HepG2 (cell line): ENCODE measurements at regions not wholly inside any gene's neighbourhood (a gene's known extent, or its start where the extent isn't known, plus 50 kb on each side); places are given as distances from the start of the nearest gene placed in this dataset.

Experiments used
- ATF7 ChIP-seq, 2 experiments: fragments of 450-650 bp in 1 of 2; sonication (generic) in 1 of 2; formaldehyde crosslinking in 1 of 2; IDR thresholded peaks; 2 replicates each; pipeline versions ENCODE4 v1.4.0 to v1.6.1; 2016 to 2020; ENCODE audit warnings: antibody characterized with exemption in 1 of 2, mild to moderate bottlenecking in 1 of 2, missing genetic modification reagents in 1 of 2
- FOSL2 ChIP-seq: sonication (generic); formaldehyde crosslinking; IDR thresholded peaks from 2 replicates; pipeline ENCODE4 v1.4.0; 2020; ENCODE audit warnings: missing genetic modification reagents
- FOXA3 ChIP-seq: IDR thresholded peaks from 2 replicates; pipeline ENCODE4 v1.6.1; 2016; ENCODE audit warnings: missing genetic modification reagents, missing compliant biosample characterization
- HDAC6 ChIP-seq: fragments of 200-600 bp; sonication (generic); IDR thresholded peaks from 2 replicates; pipeline ENCODE4 v1.7.0; 2017; ENCODE audit warnings: mild to moderate bottlenecking, antibody characterized with exemption, low read length, low read depth
- IRF2 ChIP-seq: IDR thresholded peaks from 2 replicates; pipeline ENCODE4 v1.6.1; 2018; ENCODE audit warnings: missing genetic modification reagents, missing compliant biosample characterization
- NFYC ChIP-seq: IDR thresholded peaks from 2 replicates; pipeline ENCODE4 v1.6.1; 2016; ENCODE audit warnings: missing genetic modification reagents, missing compliant biosample characterization
- NONO ChIP-seq, 2 experiments: fragments of 450-650 bp in 1 of 2; sonication (generic) in 1 of 2; formaldehyde crosslinking in 1 of 2; IDR thresholded peaks in 1 of 2; conservative IDR thresholded peaks in 1 of 2; 2 replicates each; pipeline versions ENCODE4 v1.6.1 to v1.8.0; 2017 to 2022; ENCODE audit warnings: mild to moderate bottlenecking in 1 of 2, missing genetic modification reagents in 1 of 2, moderate library complexity in 1 of 2
- RBM39 ChIP-seq: fragments of 200-400 bp; formaldehyde crosslinking; IDR thresholded peaks from one replicate; pipeline ENCODE4 v1.6.1; 2018; ENCODE audit warnings: antibody characterized with exemption, mild to moderate bottlenecking, low read depth, low read length; ENCODE audit not compliant: poor library complexity, severe bottlenecking
- TBX3 ChIP-seq: fragments of 450-650 bp; IDR thresholded peaks from 2 replicates; pipeline ENCODE4 v1.6.1; 2017; ENCODE audit warnings: antibody characterized with exemption, mild to moderate bottlenecking, inconsistent platforms, borderline replicate concordance
- ZC3H4 ChIP-seq: sonication (generic); formaldehyde crosslinking; IDR thresholded peaks from 2 replicates; pipeline ENCODE4 v1.4.0; 2020; ENCODE audit warnings: missing genetic modification reagents, borderline replicate concordance
- ZFP1 ChIP-seq: IDR thresholded peaks from 2 replicates; pipeline ENCODE4 v1.6.1; 2016
- ZFYVE20 ChIP-seq: sonication (generic); formaldehyde crosslinking; IDR thresholded peaks from 2 replicates; pipeline ENCODE4 v1.8.0; 2023; ENCODE audit warnings: low read depth, mild to moderate bottlenecking, moderate library complexity, missing genetic modification reagents, borderline replicate concordance
- ZMYM3 ChIP-seq: sonication (generic); formaldehyde crosslinking; IDR thresholded peaks from 2 replicates; pipeline ENCODE4 v1.5.1; 2020; ENCODE audit warnings: mild to moderate bottlenecking, missing genetic modification reagents
- ZNF180 ChIP-seq: sonication (generic); formaldehyde crosslinking; IDR thresholded peaks from 2 replicates; pipeline ENCODE4 v1.4.0; 2020; ENCODE audit warnings: low read depth, missing genetic modification reagents, borderline replicate concordance
- ZNF230 ChIP-seq: sonication (generic); formaldehyde crosslinking; IDR thresholded peaks from 2 replicates; pipeline ENCODE4 v1.4.0; 2020; ENCODE audit warnings: mild to moderate bottlenecking, missing genetic modification reagents
- ZNF564 ChIP-seq: sonication (generic); formaldehyde crosslinking; IDR thresholded peaks from 2 replicates; pipeline ENCODE4 v1.8.1; 2023; ENCODE audit warnings: mild to moderate bottlenecking, missing genetic modification reagents
- ZNF605 ChIP-seq: sonication (generic); formaldehyde crosslinking; IDR thresholded peaks from 2 replicates; pipeline ENCODE4 v1.8.0; 2022; ENCODE audit warnings: mild to moderate bottlenecking, missing genetic modification reagents
- ZNF691 ChIP-seq: sonication (generic); formaldehyde crosslinking; IDR thresholded peaks from 2 replicates; pipeline ENCODE4 v1.4.0; 2020; ENCODE audit warnings: missing genetic modification reagents, low read depth, mild to moderate bottlenecking, borderline replicate concordance
- ZNF766 ChIP-seq: sonication (generic); formaldehyde crosslinking; IDR thresholded peaks from 2 replicates; pipeline ENCODE4 v1.5.0; 2020; ENCODE audit warnings: missing genetic modification reagents, borderline replicate concordance
- ZNF776 ChIP-seq: sonication (generic); formaldehyde crosslinking; IDR thresholded peaks from 2 replicates; pipeline ENCODE4 v1.4.0; 2020; ENCODE audit warnings: mild to moderate bottlenecking, missing genetic modification reagents
- TF ChIP-seq, protein P1 (sequence below): sonication (generic); formaldehyde crosslinking; IDR thresholded peaks from 2 replicates; pipeline ENCODE4 v1.4.0; 2020; ENCODE audit warnings: missing genetic modification reagents
- TF ChIP-seq, protein P2 (sequence below): sonication (generic); formaldehyde crosslinking; IDR thresholded peaks from 2 replicates; pipeline ENCODE4 v1.8.0; 2022; ENCODE audit warnings: low read depth, missing genetic modification reagents
- TF ChIP-seq, protein P3 (sequence below): IDR thresholded peaks from 2 replicates; pipeline ENCODE4 v1.6.1; 2012; ENCODE audit warnings: inconsistent platforms

DNA sequence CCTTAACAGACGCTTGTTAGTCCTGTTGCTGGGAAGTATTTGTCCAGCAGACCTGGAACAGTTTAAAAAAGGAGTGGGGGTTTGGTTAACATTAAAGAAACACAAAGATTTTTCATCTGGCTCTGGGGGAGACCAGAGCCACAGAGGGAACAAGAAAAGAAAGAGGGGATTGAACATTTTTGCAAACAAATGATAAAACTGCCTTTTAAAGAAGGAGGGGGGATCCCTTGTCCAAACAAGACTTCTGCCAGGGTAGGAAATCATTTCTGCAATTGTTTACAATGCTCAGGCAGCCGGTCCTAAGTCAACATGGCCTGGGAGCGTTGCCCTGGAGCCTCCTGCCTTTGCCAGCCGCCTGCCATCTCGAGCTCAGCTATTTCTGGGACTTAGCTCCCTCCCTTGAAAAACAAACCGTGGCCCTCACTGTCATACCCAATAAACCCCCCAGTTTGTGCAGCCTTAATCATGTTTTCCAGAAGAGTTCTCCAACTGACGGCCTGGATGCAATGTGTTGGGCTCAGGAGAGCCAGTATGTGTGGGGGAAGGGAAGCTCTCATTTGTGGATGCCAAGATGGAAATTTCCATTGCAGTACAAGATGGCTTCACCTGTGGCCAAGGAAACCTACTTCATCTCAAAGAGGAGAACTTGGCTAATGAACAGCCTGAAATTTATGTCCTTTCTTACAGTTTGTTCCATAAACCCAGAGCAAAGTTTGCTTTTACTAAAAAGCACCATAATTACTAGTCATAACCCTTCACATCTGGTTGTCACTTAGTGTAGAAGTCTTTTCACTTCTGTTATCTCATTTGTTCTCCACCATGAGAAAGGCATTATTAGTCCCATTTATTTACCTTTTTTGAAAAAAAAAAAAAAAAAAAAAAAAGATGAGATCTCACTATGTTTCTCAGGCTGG lies 75.9 kb upstream of the RNU6-1 start (continued):
- TF ChIP-seq ZNF766 (CRISPR knock-in tag) (peak; percentile 54; the same call in 1 of the 2 replicates), ZNF691 (CRISPR knock-in tag) (no peak), RBM39 (no peak), ZNF776 (CRISPR knock-in tag) (no peak), FOXA3 (CRISPR knock-in tag) (peak; percentile 100), ZNF564 (CRISPR knock-in tag) (peak; percentile 66), ATF7 (IDR thresholded peaks at IDR 0.05) (no peak), ATF7 (CRISPR knock-in tag; IDR thresholded peaks at IDR 0.05) (no peak), ZNF230 (no peak), TBX3 (peak; percentile 45; the same call in 1 of the 2 replicates), ZFP1 (CRISPR knock-in tag) (no peak; the same call in 1 of the 2 replicates), NFYC (CRISPR knock-in tag) (no peak; the same call in 1 of the 2 replicates), ZNF180 (CRISPR knock-in tag) (no peak), NONO (IDR thresholded peaks at IDR 0.05) (no peak), NONO (CRISPR knock-in tag; conservative IDR thresholded peaks at IDR 0.05) (peak; percentile 81), FOSL2 (peak; percentile 73), HDAC6 (no peak), ZC3H4 (no peak), ZMYM3 (CRISPR knock-in tag) (peak; percentile 65; the same call in 1 of the 2 replicates), IRF2 (CRISPR knock-in tag) (peak; percentile 52; the same call in 1 of the 2 replicates), ZFYVE20 (no peak), ZNF605 (peak; percentile 51; the same call in 1 of the 2 replicates)
- TF ChIP-seq, protein P1, sequence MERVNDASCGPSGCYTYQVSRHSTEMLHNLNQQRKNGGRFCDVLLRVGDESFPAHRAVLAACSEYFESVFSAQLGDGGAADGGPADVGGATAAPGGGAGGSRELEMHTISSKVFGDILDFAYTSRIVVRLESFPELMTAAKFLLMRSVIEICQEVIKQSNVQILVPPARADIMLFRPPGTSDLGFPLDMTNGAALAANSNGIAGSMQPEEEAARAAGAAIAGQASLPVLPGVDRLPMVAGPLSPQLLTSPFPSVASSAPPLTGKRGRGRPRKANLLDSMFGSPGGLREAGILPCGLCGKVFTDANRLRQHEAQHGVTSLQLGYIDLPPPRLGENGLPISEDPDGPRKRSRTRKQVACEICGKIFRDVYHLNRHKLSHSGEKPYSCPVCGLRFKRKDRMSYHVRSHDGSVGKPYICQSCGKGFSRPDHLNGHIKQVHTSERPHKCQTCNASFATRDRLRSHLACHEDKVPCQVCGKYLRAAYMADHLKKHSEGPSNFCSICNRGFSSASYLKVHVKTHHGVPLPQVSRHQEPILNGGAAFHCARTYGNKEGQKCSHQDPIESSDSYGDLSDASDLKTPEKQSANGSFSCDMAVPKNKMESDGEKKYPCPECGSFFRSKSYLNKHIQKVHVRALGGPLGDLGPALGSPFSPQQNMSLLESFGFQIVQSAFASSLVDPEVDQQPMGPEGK = peak; percentile 98
- TF ChIP-seq, protein P2, sequence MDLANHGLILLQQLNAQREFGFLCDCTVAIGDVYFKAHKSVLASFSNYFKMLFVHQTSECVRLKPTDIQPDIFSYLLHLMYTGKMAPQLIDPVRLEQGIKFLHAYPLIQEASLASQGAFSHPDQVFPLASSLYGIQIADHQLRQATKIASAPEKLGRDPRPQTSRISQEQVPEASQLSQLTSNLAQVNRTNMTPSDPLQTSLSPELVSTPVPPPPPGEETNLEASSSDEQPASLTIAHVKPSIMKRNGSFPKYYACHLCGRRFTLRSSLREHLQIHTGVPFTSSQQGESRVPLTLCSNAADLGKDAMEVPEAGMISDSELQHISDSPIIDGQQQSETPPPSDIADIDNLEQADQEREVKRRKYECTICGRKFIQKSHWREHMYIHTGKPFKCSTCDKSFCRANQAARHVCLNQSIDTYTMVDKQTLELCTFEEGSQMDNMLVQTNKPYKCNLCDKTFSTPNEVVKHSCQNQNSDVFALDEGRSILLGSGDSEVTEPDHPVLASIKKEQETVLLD (CRISPR knock-in tag) = no peak
- TF ChIP-seq, protein P3, sequence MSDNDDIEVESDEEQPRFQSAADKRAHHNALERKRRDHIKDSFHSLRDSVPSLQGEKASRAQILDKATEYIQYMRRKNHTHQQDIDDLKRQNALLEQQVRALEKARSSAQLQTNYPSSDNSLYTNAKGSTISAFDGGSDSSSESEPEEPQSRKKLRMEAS = peak; percentile 65
